Gastroesophageal sphincter (tissue), 3 donors: ENCODE measurements at regions not wholly inside any gene's neighbourhood (a gene's known extent, or its start where the extent isn't known, plus 50 kb on each side); places are given as distances from the start of the nearest gene placed in this dataset.

ENCODE experiments used
- CTCF ChIP-seq, 4 experiments: fragments of 200-600 bp in 2 of 4; fragments of 450-650 bp in 2 of 4; sonication (generic) in 1 of 4; IDR thresholded peaks; one replicate each; pipeline ENCODE4 v1.5.1; 2017 to 2019; ENCODE audit warnings: antibody characterized with exemption in 4 of 4, mild to moderate bottlenecking in 2 of 4, moderate library complexity in 2 of 4
- EP300 ChIP-seq: sonication (generic); formaldehyde crosslinking; IDR thresholded peaks from one replicate; pipeline ENCODE4 v1.6.1; 2017; ENCODE audit warnings: antibody characterized with exemption, mild to moderate bottlenecking
- POLR2A ChIP-seq, 2 donors: fragments of 450-650 bp; IDR thresholded peaks; one replicate each; pipeline ENCODE4 v1.6.1; 2017; ENCODE audit warnings: antibody characterized with exemption in 2 of 2, mild to moderate bottlenecking in 2 of 2, moderate library complexity in 1 of 2
- POLR2AphosphoS5 ChIP-seq: sonication (generic); formaldehyde crosslinking; IDR thresholded peaks from one replicate; pipeline ENCODE4 v1.6.1; 2017; ENCODE audit warnings: antibody characterized with exemption

GRCh38 chr6:44567406-44567805, 179.9 kb downstream of the CDC5L start:
- TF ChIP-seq CTCF (IDR thresholded peaks at IDR 0.05), result no peak
- TF ChIP-seq EP300, result no peak
- TF ChIP-seq POLR2A (IDR thresholded peaks at IDR 0.05), result no peak
- TF ChIP-seq POLR2AphosphoS5, result no peak
